Mucosa of descending colon (tissue), 3 donors: ENCODE measurements at regions not wholly inside any gene's neighbourhood (a gene's known extent, or its start where the extent isn't known, plus 50 kb on each side); places are given as distances from the start of the nearest gene placed in this dataset.

Experiments
- ATAC-seq: fragments of 200-7000 bp; cut with Tn5 transposase; one replicate; pipeline ENCODE4 v1.9.1; 2020; ENCODE audit warnings: mild to moderate bottlenecking, moderate library complexity
- DNase-seq, 3 donors: peaks; one replicate each; pipeline ENCODE4 v3.0.0-alpha.2; 2020
- H3K36me3 ChIP-seq: fragments of 200-600 bp; one replicate; pipeline ENCODE4 v1.8.0; 2021; ENCODE audit warnings: low read depth, mild to moderate bottlenecking
- H3K4me1 ChIP-seq: fragments of 200-600 bp; one replicate; pipeline ENCODE4 v1.8.0; 2021; ENCODE audit warnings: low read depth, mild to moderate bottlenecking
- H3K4me3 ChIP-seq: fragments of 200-600 bp; one replicate; pipeline ENCODE4 v1.8.0; 2021; ENCODE audit warnings: mild to moderate bottlenecking
- H3K9me3 ChIP-seq: fragments of 200-600 bp; one replicate; pipeline ENCODE4 v1.8.0; 2021; ENCODE audit warnings: mild to moderate bottlenecking
- intact Hi-C, 2 donors: fragments of 100-400 bp; cut with DNase I in 1 of 2; cut with micrococcal nuclease in 1 of 2; formaldehyde crosslinking; loops; one replicate each; pipeline versions ENCODE4 v1.11.0 to v1.11.1; 2022; cut with DNase I, micrococcal nuclease
- TF ChIP-seq, protein P1 (sequence below): fragments of 200-600 bp; IDR thresholded peaks from one replicate; pipeline ENCODE4 v1.8.0; 2022; ENCODE audit warnings: antibody characterized with exemption, mild to moderate bottlenecking
- donor health status: DM: no; HTN: no; CAD: no; lungs with moderate emphysema.
- donor health status: DM: no; HTN: no; CAD: no.
- donor health status: DM: no; HTN: yes; CAD: no.

DNA sequence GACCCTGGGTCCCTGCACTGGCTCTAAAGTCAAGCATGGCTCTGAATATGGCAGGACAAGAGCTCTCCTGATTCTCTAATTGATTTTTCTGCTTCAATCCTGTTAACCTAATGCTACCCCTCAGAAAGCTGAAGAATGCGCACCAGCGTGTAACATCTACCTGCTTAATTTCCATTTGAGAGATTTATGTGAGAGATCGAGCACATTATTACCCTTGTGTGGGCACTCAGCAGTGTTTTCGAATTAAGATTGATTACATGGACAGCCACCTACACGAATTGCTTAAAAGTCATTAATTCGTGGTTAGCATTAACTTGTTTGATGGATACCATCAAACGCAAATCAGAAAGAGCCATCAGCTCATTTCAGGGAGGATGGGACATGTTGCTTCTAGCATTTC lies 88.7 kb upstream of the PLPP4 start:
- Histone ChIP-seq H3K4me1 (no peaks in the 10 kb centered on the region), H3K9me3 (no peaks in the 10 kb centered on the region), H3K4me3 (no peak overlapping the region), H3K36me3 (no peaks in the 10 kb centered on the region)
- ATAC-seq (no peak), DNase-seq (no peak)
- TF ChIP-seq, protein P1, sequence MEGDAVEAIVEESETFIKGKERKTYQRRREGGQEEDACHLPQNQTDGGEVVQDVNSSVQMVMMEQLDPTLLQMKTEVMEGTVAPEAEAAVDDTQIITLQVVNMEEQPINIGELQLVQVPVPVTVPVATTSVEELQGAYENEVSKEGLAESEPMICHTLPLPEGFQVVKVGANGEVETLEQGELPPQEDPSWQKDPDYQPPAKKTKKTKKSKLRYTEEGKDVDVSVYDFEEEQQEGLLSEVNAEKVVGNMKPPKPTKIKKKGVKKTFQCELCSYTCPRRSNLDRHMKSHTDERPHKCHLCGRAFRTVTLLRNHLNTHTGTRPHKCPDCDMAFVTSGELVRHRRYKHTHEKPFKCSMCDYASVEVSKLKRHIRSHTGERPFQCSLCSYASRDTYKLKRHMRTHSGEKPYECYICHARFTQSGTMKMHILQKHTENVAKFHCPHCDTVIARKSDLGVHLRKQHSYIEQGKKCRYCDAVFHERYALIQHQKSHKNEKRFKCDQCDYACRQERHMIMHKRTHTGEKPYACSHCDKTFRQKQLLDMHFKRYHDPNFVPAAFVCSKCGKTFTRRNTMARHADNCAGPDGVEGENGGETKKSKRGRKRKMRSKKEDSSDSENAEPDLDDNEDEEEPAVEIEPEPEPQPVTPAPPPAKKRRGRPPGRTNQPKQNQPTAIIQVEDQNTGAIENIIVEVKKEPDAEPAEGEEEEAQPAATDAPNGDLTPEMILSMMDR, result no peak
- intact Hi-C loops, result no loop called here

DNA sequence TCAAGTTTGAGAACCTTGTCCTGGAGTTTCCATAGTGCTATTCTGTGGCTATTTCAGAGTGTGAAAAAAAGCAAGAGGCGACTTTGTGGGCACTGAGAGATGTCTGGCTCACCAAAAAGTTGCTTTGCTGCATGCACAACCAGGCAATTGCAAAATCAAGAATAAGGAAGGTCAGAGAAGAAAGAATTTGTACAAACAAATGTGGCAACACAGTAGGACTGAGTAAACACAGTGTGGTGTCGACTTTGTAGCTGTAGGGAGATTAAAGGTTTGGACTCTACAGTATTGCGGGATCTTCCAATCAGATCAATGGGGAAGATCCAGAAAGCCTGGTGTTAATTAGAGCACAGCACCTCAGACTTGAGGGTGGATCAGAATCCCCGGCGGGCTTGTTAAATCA lies 88.1 kb upstream of the PLPP4 start:
- Histone ChIP-seq H3K4me3 (no peak overlapping the region), H3K36me3 (no peaks in the 10 kb centered on the region), H3K9me3 (no peaks in the 10 kb centered on the region), H3K4me1 (no peaks in the 10 kb centered on the region)
- DNase-seq, result no peak
- intact Hi-C loops, result no loop called here
- TF ChIP-seq, protein P1, result no peak
- no peak for ATAC-seq

DNA sequence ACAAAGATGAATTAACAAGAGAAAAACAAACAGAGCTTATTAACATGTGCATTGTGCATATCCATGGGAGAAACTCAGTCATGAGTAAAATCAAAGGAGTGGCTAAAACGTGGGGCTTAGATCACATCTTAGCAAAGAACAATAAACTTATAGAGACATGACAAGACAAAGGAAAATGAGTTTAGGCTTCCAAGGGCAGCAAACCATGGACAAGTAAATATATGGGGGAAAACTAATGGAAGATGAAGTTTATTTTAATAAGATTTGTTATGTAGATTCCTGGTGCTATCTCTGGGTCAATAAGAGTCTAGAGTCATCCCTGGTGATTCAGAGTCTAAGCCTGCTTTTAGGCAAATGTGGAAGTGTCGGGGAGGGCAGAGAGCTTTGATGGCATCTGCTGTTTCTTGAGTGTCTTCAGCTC lies 87.2 kb upstream of the PLPP4 start:
- Histone ChIP-seq H3K9me3 (no peaks in the 10 kb centered on the region), H3K4me1 (no peaks in the 10 kb centered on the region), H3K4me3 (no peak overlapping the region), H3K36me3 (no peaks in the 10 kb centered on the region)
- ATAC-seq (no peak), DNase-seq (no peak)
- intact Hi-C loops, result no loop called here
- TF ChIP-seq, protein P1, result no peak

DNA sequence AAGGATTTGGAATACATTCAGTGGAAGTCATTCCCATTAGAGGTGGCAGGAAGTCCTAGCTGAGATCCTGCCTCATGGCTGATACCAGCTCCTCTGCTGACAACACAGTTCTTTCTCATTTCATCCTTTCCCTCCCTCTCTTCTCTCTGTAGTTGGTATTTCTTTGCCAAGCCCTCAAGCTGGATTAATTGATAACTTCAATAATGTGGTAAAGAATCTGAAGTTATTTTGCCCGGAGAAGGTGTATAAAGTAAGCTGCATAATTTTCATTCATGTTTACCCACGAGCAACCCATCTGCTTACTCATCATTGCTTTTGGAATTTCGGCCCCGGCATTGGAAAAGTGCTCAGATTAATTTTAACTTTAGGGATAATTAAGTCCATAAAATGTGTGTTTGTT lies 85.2 kb upstream of the PLPP4 start:
- ATAC-seq, result no peak
- H3K4me3 ChIP-seq, result no peak overlapping the region
- intact Hi-C loops, result no loop called here
- no peaks in the 10 kb centered on the region for H3K4me1 ChIP-seq
- no peak for DNase-seq
- no peaks in the 10 kb centered on the region for H3K36me3 ChIP-seq
- no peaks in the 10 kb centered on the region for H3K9me3 ChIP-seq
- TF ChIP-seq, protein P1, result no peak

DNA sequence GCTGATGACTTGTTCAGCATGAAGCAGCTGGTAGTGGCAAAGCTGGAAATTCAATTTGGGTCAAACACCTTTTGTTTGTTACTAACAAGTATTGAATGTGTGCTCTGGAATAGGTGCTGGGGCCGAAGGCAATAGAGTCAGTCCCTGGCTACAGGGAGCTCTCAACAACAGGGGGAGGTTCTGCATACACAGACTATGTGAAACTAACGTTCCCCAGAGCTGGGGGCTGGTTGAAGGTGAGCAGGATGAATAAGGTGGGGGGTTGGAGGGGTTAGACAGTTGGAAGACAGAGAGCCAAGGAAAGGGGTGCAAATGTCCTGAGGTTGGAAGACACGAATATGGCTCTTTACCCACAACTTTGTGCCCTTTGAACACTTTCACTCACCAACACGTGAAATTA lies 84.1 kb upstream of the PLPP4 start:
- TF ChIP-seq, protein P1, result no peak
- no peaks in the 10 kb centered on the region for H3K4me1 ChIP-seq
- H3K9me3 ChIP-seq, result no peaks in the 10 kb centered on the region
- DNase-seq, result no peak
- no peaks in the 10 kb centered on the region for H3K36me3 ChIP-seq
- ATAC-seq, result no peak
- no peak overlapping the region for H3K4me3 ChIP-seq
- intact Hi-C loops, result no loop called here

DNA sequence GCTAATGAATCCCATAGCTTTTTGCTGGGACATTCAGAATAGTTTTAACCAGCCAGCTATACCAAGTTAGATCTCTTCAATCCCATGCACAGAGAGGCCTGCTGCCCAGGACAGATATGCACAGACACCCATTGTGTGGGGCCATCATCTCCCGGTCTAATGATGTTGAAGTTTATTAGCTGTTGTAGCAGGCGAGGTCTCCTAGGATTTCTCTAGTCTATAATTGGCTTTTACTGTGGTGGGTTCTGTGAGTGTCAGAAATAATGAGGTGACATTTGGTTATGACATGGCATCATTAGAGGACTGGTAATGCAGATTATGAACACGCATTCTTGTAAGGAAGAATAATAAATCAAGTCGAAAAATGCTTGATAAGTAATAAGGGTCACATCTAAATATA lies 81.4 kb upstream of the PLPP4 start:
- TF ChIP-seq, protein P1, result no peak
- no peaks in the 10 kb centered on the region for H3K9me3 ChIP-seq
- no peak for DNase-seq
- H3K4me3 ChIP-seq, result no peak overlapping the region
- intact Hi-C loops, result no loop called here
- H3K36me3 ChIP-seq, result no peaks in the 10 kb centered on the region
- ATAC-seq, result no peak
- H3K4me1 ChIP-seq, result no peaks in the 10 kb centered on the region
